ENCODE measurements at regions not wholly inside any gene's neighbourhood (a gene's known extent, or its start where the extent isn't known, plus 50 kb on each side); places are given as distances from the start of the nearest gene placed in this dataset.

DNA sequence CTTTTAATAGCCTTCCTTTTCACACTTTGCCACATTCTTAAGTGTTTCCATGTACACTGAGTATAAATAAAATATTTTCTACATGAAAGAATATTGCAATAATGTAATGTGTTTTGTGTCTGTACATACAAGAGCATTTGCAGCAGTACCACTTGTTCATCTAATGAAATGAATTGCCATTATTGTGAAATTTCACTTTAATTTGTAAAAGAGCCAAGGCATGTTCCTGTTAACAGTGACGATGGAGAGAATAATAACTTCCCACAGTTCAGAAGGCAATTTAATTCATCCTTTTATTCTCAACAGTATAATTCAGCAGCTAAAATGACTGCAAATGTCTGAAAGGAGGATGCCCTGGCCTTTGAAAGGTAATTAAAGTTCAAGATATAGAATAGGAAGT is 853.9 kb downstream of the LRRTM4 start:
- intact Hi-C loops (cut with DNase I): no loop called here
- no peaks in the 10 kb centered on the region for H3K27me3 ChIP-seq
- no peak overlapping the region for H3K27ac ChIP-seq
- H3K9me3 ChIP-seq: no peaks in the 10 kb centered on the region
- 51 to 59% methylated on average over 1 of the region's 1 CpG for WGBS, 2 donors
- TF ChIP-seq, protein P1, sequence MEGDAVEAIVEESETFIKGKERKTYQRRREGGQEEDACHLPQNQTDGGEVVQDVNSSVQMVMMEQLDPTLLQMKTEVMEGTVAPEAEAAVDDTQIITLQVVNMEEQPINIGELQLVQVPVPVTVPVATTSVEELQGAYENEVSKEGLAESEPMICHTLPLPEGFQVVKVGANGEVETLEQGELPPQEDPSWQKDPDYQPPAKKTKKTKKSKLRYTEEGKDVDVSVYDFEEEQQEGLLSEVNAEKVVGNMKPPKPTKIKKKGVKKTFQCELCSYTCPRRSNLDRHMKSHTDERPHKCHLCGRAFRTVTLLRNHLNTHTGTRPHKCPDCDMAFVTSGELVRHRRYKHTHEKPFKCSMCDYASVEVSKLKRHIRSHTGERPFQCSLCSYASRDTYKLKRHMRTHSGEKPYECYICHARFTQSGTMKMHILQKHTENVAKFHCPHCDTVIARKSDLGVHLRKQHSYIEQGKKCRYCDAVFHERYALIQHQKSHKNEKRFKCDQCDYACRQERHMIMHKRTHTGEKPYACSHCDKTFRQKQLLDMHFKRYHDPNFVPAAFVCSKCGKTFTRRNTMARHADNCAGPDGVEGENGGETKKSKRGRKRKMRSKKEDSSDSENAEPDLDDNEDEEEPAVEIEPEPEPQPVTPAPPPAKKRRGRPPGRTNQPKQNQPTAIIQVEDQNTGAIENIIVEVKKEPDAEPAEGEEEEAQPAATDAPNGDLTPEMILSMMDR (IDR thresholded peaks at IDR 0.05): no peak
- no peak for TF ChIP-seq POLR2A (IDR thresholded peaks at IDR 0.05)
- no peak overlapping the region for H3K4me3 ChIP-seq
- H3K4me1 ChIP-seq: no peaks in the 10 kb centered on the region
- no peaks in the 10 kb centered on the region for H3K36me3 ChIP-seq (replicated peaks in 1 of 2; ENCODE audit: insufficient read depth in 1 of 2, low read depth in 2 of 2)
- ATAC-seq (no peak), DNase-seq (no peak)

DNA sequence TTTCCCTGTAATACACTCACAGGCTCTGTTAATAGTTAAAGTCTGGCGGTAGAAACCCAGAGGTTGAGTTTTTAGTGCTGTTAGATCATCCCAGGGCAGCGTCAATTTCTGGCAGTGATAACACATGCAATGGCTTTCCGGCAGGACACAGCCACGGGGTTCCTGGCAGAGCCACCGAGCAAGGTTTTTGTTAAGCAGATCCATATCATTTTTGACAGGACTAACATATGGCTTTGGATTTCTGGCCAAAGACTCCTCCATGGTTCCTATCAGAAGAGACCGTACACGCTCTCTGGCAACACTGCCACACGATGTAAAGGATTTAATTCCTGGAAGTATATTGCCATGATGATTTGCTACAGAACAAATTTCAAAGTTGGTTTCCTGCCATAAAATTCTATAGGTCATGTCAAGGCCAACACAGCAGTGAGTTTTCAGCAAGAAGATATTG is 854.3 kb downstream of the LRRTM4 start:
- no peak overlapping the region for H3K4me3 ChIP-seq
- no peak for TF ChIP-seq POLR2A (IDR thresholded peaks at IDR 0.05)
- TF ChIP-seq, protein P1 (IDR thresholded peaks at IDR 0.05): no peak
- H3K36me3 ChIP-seq (replicated peaks in 1 of 2; ENCODE audit: insufficient read depth in 1 of 2, low read depth in 2 of 2): no peaks in the 10 kb centered on the region
- no peaks in the 10 kb centered on the region for H3K27me3 ChIP-seq
- no peak overlapping the region for H3K27ac ChIP-seq
- WGBS, 2 donors: 74 to 77% methylated on average over 6 to 8 of the region's 8 CpGs
- H3K9me3 ChIP-seq: no peaks in the 10 kb centered on the region
- H3K4me1 ChIP-seq: no peaks in the 10 kb centered on the region
- ATAC-seq: no peak
- intact Hi-C loops (cut with DNase I): no loop called here
- no peak for DNase-seq

DNA sequence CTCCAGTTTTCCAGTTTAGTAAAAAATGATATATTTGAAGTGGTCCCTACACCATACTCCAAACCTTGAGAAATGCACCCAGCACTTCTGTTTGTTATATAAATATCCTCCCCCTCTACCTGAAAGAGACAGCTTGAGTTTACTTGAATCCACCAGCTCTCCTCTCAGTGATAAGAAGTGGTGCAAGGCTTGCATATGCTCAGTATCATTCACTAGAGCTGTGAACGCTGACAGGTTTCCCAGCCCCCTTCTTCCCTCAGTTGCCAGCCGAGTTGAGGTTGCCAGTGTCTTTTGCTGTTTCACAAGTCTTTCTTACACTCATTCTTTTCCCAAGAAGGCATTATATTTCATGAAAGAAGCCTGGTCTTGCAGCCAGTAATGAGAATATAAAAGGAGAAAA is 880.0 kb downstream of the LRRTM4 start:
- no peaks in the 10 kb centered on the region for H3K36me3 ChIP-seq (replicated peaks in 1 of 2; ENCODE audit: insufficient read depth in 1 of 2, low read depth in 2 of 2)
- no peaks in the 10 kb centered on the region for H3K9me3 ChIP-seq
- no peak overlapping the region for H3K4me3 ChIP-seq
- no peaks in the 10 kb centered on the region for H3K27me3 ChIP-seq
- intact Hi-C loops (cut with DNase I): no loop called here
- H3K27ac ChIP-seq: no peak overlapping the region
- TF ChIP-seq, protein P1 (IDR thresholded peaks at IDR 0.05): no peak
- TF ChIP-seq POLR2A (IDR thresholded peaks at IDR 0.05): no peak
- no peak for DNase-seq
- 5 to 19% methylated on average over 2 of the region's 2 CpGs for WGBS, 2 donors
- H3K4me1 ChIP-seq: no peaks in the 10 kb centered on the region
- ATAC-seq: no peak

DNA sequence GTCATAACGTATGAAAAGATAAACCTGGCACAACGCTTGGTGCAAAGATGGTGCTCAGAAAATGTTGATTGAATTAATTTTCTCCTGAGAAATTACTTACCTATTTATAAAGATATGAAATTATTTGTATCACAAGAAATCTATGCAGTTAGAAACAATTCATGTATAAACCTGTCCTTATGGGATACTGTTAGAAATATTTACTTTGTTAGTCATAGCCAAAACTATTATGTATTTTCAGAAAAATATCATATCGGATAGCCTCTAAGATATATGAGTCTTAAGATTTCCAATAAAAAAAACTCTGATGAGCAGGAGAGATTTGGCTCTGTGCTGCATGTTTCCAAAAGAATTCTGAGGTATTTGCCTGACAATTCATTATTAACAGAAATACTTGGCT is 880.7 kb downstream of the LRRTM4 start:
- intact Hi-C loops (cut with DNase I): no loop called here
- Histone ChIP-seq H3K9me3 (no peaks in the 10 kb centered on the region), H3K27ac (no peak overlapping the region), H3K36me3 (replicated peaks in 1 of 2; ENCODE audit: insufficient read depth in 1 of 2, low read depth in 2 of 2) (no peaks in the 10 kb centered on the region), H3K4me3 (no peak overlapping the region), H3K27me3 (no peaks in the 10 kb centered on the region), H3K4me1 (no peaks in the 10 kb centered on the region)
- WGBS, 2 donors: 69 to 71% methylated on average over 3 of the region's 3 CpGs
- TF ChIP-seq, protein P1 (IDR thresholded peaks at IDR 0.05): no peak
- TF ChIP-seq POLR2A (IDR thresholded peaks at IDR 0.05): no peak
- ATAC-seq (no peak), DNase-seq (no peak)

DNA sequence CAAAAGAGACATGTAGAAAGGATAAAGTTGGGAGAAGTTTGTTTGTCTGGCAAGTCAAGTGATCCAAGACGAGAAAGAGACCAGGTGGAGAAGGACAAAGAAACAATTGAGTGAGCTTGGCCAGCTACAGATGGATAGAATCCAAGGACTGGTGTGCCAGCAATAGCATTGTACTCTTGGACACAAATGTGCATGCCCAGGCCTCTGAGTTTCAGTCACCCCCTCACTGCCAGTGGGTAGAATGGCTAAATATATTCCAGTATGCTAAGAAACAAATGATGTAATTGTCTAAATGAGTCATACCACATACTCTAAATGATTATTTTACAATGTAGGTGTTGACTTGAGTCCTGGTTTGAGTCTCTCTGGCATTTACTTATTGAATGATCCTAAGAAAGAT is 881.3 kb downstream of the LRRTM4 start:
- no peak overlapping the region for H3K4me3 ChIP-seq
- H3K36me3 ChIP-seq (replicated peaks in 1 of 2; ENCODE audit: insufficient read depth in 1 of 2, low read depth in 2 of 2): no peaks in the 10 kb centered on the region
- no peaks in the 10 kb centered on the region for H3K9me3 ChIP-seq
- no peak overlapping the region for H3K27ac ChIP-seq
- TF ChIP-seq POLR2A (IDR thresholded peaks at IDR 0.05): no peak
- TF ChIP-seq, protein P1 (IDR thresholded peaks at IDR 0.05): no peak
- DNase-seq (no peak), ATAC-seq (no peak)
- intact Hi-C loops (cut with DNase I): no loop called here
- H3K4me1 ChIP-seq: no peaks in the 10 kb centered on the region
- WGBS, 2 donors: 5 to 13% methylated on average over 1 of the region's 1 CpG
- H3K27me3 ChIP-seq: no peaks in the 10 kb centered on the region
